ENCODE measurements at regions not wholly inside any gene's neighbourhood (a gene's known extent, or its start where the extent isn't known, plus 50 kb on each side); places are given as distances from the start of the nearest gene placed in this dataset.

DNA sequence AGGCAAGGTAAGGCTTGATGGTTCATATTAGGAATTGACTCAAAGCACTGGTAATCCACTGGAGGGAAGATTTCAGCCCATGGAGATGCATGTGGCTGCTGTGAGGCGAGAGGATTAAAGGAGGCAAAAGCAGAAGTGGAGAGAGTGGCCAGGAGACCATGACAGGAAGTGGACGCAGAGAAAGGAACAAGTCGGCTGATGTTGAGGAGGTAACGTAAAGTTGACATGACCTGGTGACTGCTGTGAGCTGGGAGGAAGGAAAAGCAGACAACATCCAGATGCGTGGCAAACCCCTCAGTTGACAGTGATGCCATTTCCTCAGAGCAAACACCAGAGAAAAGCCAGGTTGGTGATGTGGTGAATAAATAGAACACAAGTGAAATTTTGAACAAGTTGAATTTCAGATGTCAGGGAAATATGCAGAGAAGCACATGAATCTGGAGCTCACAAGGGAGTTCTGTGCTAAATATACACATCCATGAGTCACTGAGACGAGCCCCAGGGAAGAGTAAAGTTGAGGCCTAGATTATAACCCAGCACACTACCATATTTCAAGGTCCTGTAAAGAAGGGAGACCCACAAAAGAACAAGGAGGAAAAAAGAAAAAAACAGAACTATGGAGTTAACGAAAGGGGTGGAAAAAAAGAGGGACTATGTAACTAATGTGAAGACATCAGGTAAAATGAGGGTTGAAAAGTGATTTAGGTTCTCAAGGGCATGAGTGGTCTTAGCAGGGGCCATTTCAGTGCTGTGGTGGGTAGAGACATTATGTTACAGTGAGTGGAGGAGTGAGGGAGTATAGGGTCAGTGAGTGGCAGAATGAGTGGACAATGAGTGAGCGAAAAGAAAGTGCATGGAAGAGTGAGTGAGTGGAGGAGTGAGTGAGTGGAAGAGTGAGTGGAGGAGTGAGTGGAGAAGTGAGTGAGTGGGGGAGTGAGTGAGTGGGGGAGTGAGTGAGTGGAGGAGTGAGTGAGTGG lies 61.6 kb upstream of the GZMB start:
- H4K20me1 ChIP-seq (ENCODE audit: insufficient read depth, low read length) = no peaks in the 10 kb centered on the region
- H3K27me3 ChIP-seq (replicated peaks; ENCODE audit: insufficient read depth, low read length) = no peaks in the 10 kb centered on the region
- TF ChIP-seq EZH2 (optimal IDR thresholded peaks at IDR 0.05; ENCODE audit: low read depth, low read length) (no peak), EZH2phosphoT487 (IDR thresholded peaks at IDR 0.05; ENCODE audit: low read length) (no peak)
- TF ChIP-seq, protein P1, sequence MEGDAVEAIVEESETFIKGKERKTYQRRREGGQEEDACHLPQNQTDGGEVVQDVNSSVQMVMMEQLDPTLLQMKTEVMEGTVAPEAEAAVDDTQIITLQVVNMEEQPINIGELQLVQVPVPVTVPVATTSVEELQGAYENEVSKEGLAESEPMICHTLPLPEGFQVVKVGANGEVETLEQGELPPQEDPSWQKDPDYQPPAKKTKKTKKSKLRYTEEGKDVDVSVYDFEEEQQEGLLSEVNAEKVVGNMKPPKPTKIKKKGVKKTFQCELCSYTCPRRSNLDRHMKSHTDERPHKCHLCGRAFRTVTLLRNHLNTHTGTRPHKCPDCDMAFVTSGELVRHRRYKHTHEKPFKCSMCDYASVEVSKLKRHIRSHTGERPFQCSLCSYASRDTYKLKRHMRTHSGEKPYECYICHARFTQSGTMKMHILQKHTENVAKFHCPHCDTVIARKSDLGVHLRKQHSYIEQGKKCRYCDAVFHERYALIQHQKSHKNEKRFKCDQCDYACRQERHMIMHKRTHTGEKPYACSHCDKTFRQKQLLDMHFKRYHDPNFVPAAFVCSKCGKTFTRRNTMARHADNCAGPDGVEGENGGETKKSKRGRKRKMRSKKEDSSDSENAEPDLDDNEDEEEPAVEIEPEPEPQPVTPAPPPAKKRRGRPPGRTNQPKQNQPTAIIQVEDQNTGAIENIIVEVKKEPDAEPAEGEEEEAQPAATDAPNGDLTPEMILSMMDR (IDR thresholded peaks at IDR 0.05; ENCODE audit: low read length) = no peak
- H3K4me2 ChIP-seq (ENCODE audit: low read depth, low read length) = no peak overlapping the region
- no peaks in the 10 kb centered on the region for H3K79me2 ChIP-seq (ENCODE audit: low read length)
- H2AFZ ChIP-seq (ENCODE audit: low read length) = no peak overlapping the region
- no peaks in the 10 kb centered on the region for H3K9me3 ChIP-seq (replicated peaks; ENCODE audit: insufficient read depth, low read length)
- no peak overlapping the region for H3K27ac ChIP-seq (ENCODE audit: low read length)
- no peak for DNase-seq
- H3K9ac ChIP-seq (ENCODE audit: low read length) = no peak overlapping the region
- no peaks in the 10 kb centered on the region for H3F3A ChIP-seq (ENCODE audit: insufficient read depth, low read length)
- no peaks in the 10 kb centered on the region for H3K36me3 ChIP-seq (replicated peaks; ENCODE audit: insufficient read depth, low read length)
- no peaks in the 10 kb centered on the region for H3K9me2 ChIP-seq (replicated peaks; ENCODE audit: insufficient read depth, low read length)
- H3K4me1 ChIP-seq (ENCODE audit: low read length) = 0 out of 2 replicates have a peak, but pooled peaks cover 2% of the 10 kb centered on the region
- H3K4me3 ChIP-seq (ENCODE audit: low read length) = no peak overlapping the region

DNA sequence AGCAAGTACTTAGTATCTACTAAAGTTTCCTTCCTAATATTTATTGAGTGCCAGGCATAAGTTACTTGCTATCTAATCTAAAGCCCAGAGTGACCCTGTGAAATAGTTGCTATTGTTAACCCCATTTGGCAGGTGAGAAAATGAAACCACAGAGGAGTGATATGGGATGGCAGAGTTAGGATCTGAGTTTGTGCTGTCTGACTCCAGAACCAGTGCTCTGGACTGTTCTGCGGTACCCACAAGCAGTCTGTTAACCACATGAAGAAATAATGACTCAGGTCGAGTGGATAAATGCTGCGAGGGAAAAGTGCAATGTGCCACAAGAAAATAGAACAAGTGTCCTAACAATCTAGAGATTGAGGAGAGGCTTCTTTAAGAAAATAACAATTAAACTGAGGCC lies 60.7 kb upstream of the GZMB start:
- Histone ChIP-seq H2AFZ (ENCODE audit: low read length) (no peak overlapping the region), H3K27ac (ENCODE audit: low read length) (no peak overlapping the region), H3K4me1 (ENCODE audit: low read length) (peaks cover 8% of the 10 kb centered on the region; the same call in 1 of the 2 replicates), H4K20me1 (ENCODE audit: insufficient read depth, low read length) (no peaks in the 10 kb centered on the region), H3K36me3 (replicated peaks; ENCODE audit: insufficient read depth, low read length) (no peaks in the 10 kb centered on the region), H3K27me3 (replicated peaks; ENCODE audit: insufficient read depth, low read length) (no peaks in the 10 kb centered on the region), H3K9me2 (replicated peaks; ENCODE audit: insufficient read depth, low read length) (no peaks in the 10 kb centered on the region), H3F3A (ENCODE audit: insufficient read depth, low read length) (no peaks in the 10 kb centered on the region), H3K4me3 (ENCODE audit: low read length) (no peak overlapping the region), H3K4me2 (ENCODE audit: low read depth, low read length) (no peak overlapping the region), H3K9ac (ENCODE audit: low read length) (no peak overlapping the region), H3K79me2 (ENCODE audit: low read length) (no peaks in the 10 kb centered on the region), H3K9me3 (replicated peaks; ENCODE audit: insufficient read depth, low read length) (no peaks in the 10 kb centered on the region)
- no peak for DNase-seq
- TF ChIP-seq, protein P1 (IDR thresholded peaks at IDR 0.05; ENCODE audit: low read length) = no peak
- no peak for TF ChIP-seq EZH2phosphoT487 (IDR thresholded peaks at IDR 0.05; ENCODE audit: low read length)
- no peak for TF ChIP-seq EZH2 (optimal IDR thresholded peaks at IDR 0.05; ENCODE audit: low read depth, low read length)

DNA sequence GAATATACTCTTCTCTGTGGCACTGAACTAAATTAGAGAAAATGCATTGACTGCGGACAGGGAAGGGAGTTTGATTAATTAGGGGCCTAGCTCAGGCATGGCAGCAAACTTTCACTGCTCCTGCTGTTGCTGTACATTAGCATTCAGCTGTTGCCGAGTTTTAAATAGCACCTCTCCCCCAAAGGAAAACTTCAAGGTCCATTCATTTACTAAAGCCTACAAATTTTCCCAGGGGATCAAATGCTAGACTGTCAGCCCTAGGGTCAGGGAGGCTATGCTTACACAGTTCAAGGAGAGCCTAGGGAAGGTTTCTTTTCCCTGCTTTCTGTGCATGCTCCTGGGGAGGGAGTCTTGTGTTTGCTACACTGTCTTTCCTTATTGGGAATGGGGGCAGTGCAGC lies 60.0 kb upstream of the GZMB start:
- Histone ChIP-seq H4K20me1 (ENCODE audit: insufficient read depth, low read length) (no peaks in the 10 kb centered on the region), H3K9me3 (replicated peaks; ENCODE audit: insufficient read depth, low read length) (no peaks in the 10 kb centered on the region), H3K79me2 (ENCODE audit: low read length) (no peaks in the 10 kb centered on the region), H3K9me2 (replicated peaks; ENCODE audit: insufficient read depth, low read length) (no peaks in the 10 kb centered on the region), H3K4me3 (ENCODE audit: low read length) (no peak overlapping the region), H2AFZ (ENCODE audit: low read length) (no peak overlapping the region), H3K27me3 (replicated peaks; ENCODE audit: insufficient read depth, low read length) (no peaks in the 10 kb centered on the region), H3K9ac (ENCODE audit: low read length) (no peak overlapping the region), H3K4me2 (ENCODE audit: low read depth, low read length) (no peak overlapping the region), H3K4me1 (ENCODE audit: low read length) (peaks cover 8% of the 10 kb centered on the region; the same call in 1 of the 2 replicates), H3F3A (ENCODE audit: insufficient read depth, low read length) (no peaks in the 10 kb centered on the region), H3K36me3 (replicated peaks; ENCODE audit: insufficient read depth, low read length) (no peaks in the 10 kb centered on the region), H3K27ac (ENCODE audit: low read length) (no peak overlapping the region)
- TF ChIP-seq, protein P1 (IDR thresholded peaks at IDR 0.05; ENCODE audit: low read length) = no peak
- TF ChIP-seq EZH2 (optimal IDR thresholded peaks at IDR 0.05; ENCODE audit: low read depth, low read length) (no peak), EZH2phosphoT487 (IDR thresholded peaks at IDR 0.05; ENCODE audit: low read length) (no peak)
- DNase-seq = no peak
